ENCODE measurements at regions not wholly inside any gene's neighbourhood (a gene's known extent, or its start where the extent isn't known, plus 50 kb on each side); places are given as distances from the start of the nearest gene placed in this dataset.

DNA sequence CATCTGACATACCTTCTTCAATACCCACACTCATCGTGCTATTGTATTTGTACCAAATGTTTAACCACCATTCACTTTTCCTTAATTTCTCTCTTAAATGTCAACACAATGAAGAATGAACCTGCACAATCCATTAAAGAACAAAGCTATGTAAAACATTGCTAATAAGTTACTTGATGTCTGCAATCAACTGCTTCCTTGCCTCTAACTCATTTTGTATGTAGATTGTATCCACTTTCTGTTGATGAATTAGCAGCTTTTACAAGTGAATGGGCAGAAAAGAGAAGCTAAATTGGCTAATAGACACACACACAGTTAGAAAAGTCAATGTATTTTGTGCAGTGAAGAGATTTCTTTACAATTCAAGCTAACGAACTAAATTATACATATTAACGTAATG, 212.5 kb upstream of the NDST3 start:
- TF ChIP-seq, protein P1, sequence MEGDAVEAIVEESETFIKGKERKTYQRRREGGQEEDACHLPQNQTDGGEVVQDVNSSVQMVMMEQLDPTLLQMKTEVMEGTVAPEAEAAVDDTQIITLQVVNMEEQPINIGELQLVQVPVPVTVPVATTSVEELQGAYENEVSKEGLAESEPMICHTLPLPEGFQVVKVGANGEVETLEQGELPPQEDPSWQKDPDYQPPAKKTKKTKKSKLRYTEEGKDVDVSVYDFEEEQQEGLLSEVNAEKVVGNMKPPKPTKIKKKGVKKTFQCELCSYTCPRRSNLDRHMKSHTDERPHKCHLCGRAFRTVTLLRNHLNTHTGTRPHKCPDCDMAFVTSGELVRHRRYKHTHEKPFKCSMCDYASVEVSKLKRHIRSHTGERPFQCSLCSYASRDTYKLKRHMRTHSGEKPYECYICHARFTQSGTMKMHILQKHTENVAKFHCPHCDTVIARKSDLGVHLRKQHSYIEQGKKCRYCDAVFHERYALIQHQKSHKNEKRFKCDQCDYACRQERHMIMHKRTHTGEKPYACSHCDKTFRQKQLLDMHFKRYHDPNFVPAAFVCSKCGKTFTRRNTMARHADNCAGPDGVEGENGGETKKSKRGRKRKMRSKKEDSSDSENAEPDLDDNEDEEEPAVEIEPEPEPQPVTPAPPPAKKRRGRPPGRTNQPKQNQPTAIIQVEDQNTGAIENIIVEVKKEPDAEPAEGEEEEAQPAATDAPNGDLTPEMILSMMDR (IDR thresholded peaks at IDR 0.05), result no peak
- TF ChIP-seq POLR2A (IDR thresholded peaks at IDR 0.05), result no peak
